ENCODE measurements at regions not wholly inside any gene's neighbourhood (a gene's known extent, or its start where the extent isn't known, plus 50 kb on each side); places are given as distances from the start of the nearest gene placed in this dataset.

GRCh38 chr9:29118555-29118954 lies 1545.3 kb upstream of the C9orf72 start:
- Histone ChIP-seq H4K91ac (replicated peaks; ENCODE audit: insufficient read length, low read length) (no peak overlapping the region), H3K4me1 (replicated peaks in 1 of 4; ENCODE audit: control insufficient read depth in 3 of 4, insufficient read depth in 4 of 4, low read length in 3 of 4) (no peaks in the 10 kb centered on the region), H2BK15ac (ENCODE audit: low read length) (no peak overlapping the region), H3K27ac (ENCODE audit: low read depth, low read length) (no peak overlapping the region), H3K4me3 (ENCODE audit: extremely low read depth in 1 of 4, insufficient read depth in 2 of 4, low read depth in 3 of 4, low read length in 4 of 4) (no peak overlapping the region), H3K4me2 (ENCODE audit: insufficient read depth in 1 of 2, low read depth in 2 of 2, low read length in 2 of 2) (no peak overlapping the region), H3K79me2 (ENCODE audit: control insufficient read depth in 1 of 2, insufficient read depth in 2 of 2, low read length in 2 of 2) (peaks cover 0 to 5% of the 10 kb centered on the region in 2 experiments; a peak in 2 of 4 replicates), H4K8ac (ENCODE audit: extremely low read depth, insufficient read depth, low read length) (no peak overlapping the region), H3K79me1 (ENCODE audit: low read depth, low read length) (no peaks in the 10 kb centered on the region; the same call in 1 of the 2 replicates), H3K9ac (replicated peaks in 1 of 4; ENCODE audit: extremely low read depth in 1 of 4, low read depth in 3 of 4, low read length in 3 of 4) (no peak overlapping the region), H4K20me1 (replicated peaks in 1 of 2; ENCODE audit: control insufficient read depth in 1 of 2, insufficient read depth in 2 of 2, low read length in 2 of 2) (no peaks in the 10 kb centered on the region), H3K56ac (replicated peaks; ENCODE audit: insufficient read length, low read depth, low read length) (no peak overlapping the region), H3K9me3 (ENCODE audit: insufficient read depth in 2 of 2, low read depth in 1 of 2, low read length in 1 of 2) (no peaks in the 10 kb centered on the region; a peak in 1 of 4 replicates), H3K14ac (ENCODE audit: insufficient read length) (no peak overlapping the region), H2BK5ac (ENCODE audit: low read depth, low read length) (no peak overlapping the region), H4K5ac (ENCODE audit: insufficient read length, low read depth, low read length) (no peak overlapping the region), H3K27me3 (replicated peaks in 1 of 4; ENCODE audit: control insufficient read depth in 3 of 4, extremely low read depth in 1 of 4, insufficient read depth in 3 of 4, low read length in 3 of 4) (no peaks in the 10 kb centered on the region), H3K36me3 (ENCODE audit: control insufficient read depth in 2 of 4, insufficient read depth in 4 of 4, low read length in 3 of 4) (no peaks in the 10 kb centered on the region), H3K23me2 (ENCODE audit: low read depth, low read length) (no peaks in the 10 kb centered on the region), H2BK120ac (replicated peaks; ENCODE audit: low read depth, low read length) (no peak overlapping the region), H2BK12ac (ENCODE audit: low read depth, low read length) (no peak overlapping the region), H2AFZ (ENCODE audit: low read length) (no peak overlapping the region), H3K23ac (ENCODE audit: insufficient read length) (no peak overlapping the region), H3K4ac (replicated peaks; ENCODE audit: insufficient read length, low read depth, low read length) (no peak overlapping the region), H2AK5ac (ENCODE audit: low read depth, low read length) (no peak overlapping the region), H3K18ac (ENCODE audit: extremely low read depth, low read length) (no peak overlapping the region), H2BK20ac (ENCODE audit: low read length) (no peak overlapping the region)
- no peak for TF ChIP-seq POU5F1 (IDR thresholded peaks at IDR 0.05; ENCODE audit: low read depth, low read length)
- TF ChIP-seq CHD2 (IDR thresholded peaks at IDR 0.05; ENCODE audit: low read length): no peak
- TF ChIP-seq NRF1 (IDR thresholded peaks at IDR 0.05; ENCODE audit: low read depth, low read length): no peak
- no peak for TF ChIP-seq CTBP2 (IDR thresholded peaks at IDR 0.05; ENCODE audit: borderline replicate concordance, insufficient read depth, insufficient read length, low read length)
- no peak for TF ChIP-seq TBP (IDR thresholded peaks at IDR 0.05; ENCODE audit: low read depth, low read length)
- TF ChIP-seq SIN3A (conservative IDR thresholded peaks at IDR 0.05 in 1 of 2, IDR thresholded peaks at IDR 0.05 in 1 of 2; ENCODE audit: low read depth in 1 of 2, low read length in 2 of 2): no peak
- TF ChIP-seq YY1 (IDR thresholded peaks at IDR 0.05; ENCODE audit: low read depth, low read length): no peak
- no peak for FAIRE-seq
- CTCF ChIA-PET (ENCODE audit: partially characterized antibody): interaction anchor here (0.8 kb wide), 1 partner anchor 9 kb away, joined by 5 read pairs; no protein-coding TSS in a partner anchor
- DNase-seq (ENCODE audit: low read depth in 1 of 2, low spot score in 2 of 2): no peak
- 99% methylated on average over 6 of the region's 6 CpGs; no CpG with 5 or more reads in 1 of the 2 experiments for WGBS, 2 experiments (ENCODE audit: extremely low coverage in 1 of 2, insufficient coverage in 1 of 2, insufficient read length in 1 of 2, insufficient replicate concordance in 2 of 2, low coverage in 1 of 2, low lambda C conversion rate in 2 of 2, missing lambda C conversion rate in 1 of 2)
- POLR2A ChIA-PET (ENCODE audit: partially characterized antibody): no interaction called here
